GM21619 (cell line): ENCODE measurements at regions not wholly inside any gene's neighbourhood (a gene's known extent, or its start where the extent isn't known, plus 50 kb on each side); places are given as distances from the start of the nearest gene placed in this dataset.
"Not testable (repeated sequence)": the region's sequence is repeated elsewhere in the genome, so short reads cannot be mapped to it uniquely, and the experiment has no call there.

Source experiments
- ATAC-seq: cut with Tn5 transposase; IDR thresholded peaks from one replicate; pipeline ENCODE4 v1.9.1; 2021; ENCODE audit not compliant: unreplicated experiment

- ATAC-seq: no peak
These were observed 249.0 kb downstream of the SETD4 start for GRCh38 chr21:35811191-35811806.

DNA sequence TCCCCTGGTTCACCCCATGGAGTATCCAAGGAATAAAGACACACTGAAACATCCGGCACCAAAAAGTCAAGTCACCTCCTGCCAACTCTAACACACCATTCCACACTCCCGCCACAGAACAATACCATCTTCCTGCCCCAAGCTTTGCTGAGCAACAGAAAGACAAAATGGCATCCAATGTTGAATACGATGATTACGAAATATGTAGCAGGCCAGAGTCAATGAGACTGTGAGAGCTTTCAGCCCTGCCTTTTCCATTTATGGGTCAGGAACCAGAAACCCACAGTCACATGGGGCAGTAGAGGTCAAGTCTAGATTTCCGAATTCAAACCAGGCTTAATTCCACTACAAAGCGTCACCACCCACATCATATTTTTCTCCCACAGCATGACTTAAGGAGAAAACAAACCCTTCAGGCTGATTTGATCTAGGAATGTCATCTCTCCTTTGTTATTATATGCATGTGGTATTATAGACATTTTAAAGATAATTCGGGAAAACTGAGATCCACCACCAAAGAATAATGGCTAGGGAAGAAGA, 249.8 kb downstream of the SETD4 start:
- ATAC-seq: no peak

GRCh38 chr21:35801391-35801790, 258.9 kb downstream of the SETD4 start:
- ATAC-seq: no peak

GRCh38 chr21:35800796-35801385, 259.4 kb downstream of the SETD4 start:
- not testable (repeated sequence) for ATAC-seq

DNA sequence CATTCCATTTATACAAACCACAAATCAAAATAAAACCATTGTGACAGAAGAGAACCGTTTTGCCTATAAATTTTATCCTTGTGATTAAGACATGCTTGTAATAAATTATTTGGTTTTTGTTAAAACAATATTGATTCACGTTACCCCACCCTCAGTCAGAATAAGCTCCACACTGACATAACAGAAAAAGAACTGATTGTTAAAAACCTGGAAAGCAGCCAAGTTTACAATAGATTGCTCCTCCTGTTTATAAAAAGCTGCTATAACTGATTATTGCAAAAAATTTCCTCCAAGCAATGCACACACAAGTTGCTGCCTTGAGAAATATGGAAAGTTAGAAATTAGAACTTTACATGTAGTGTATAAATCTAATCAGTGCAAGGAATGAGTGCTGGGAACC, 263.5 kb downstream of the SETD4 start:
- ATAC-seq: no peak

- not testable (repeated sequence) for ATAC-seq
These were observed 265.8 kb downstream of the SETD4 start for GRCh38 chr21:35794527-35794926.

DNA sequence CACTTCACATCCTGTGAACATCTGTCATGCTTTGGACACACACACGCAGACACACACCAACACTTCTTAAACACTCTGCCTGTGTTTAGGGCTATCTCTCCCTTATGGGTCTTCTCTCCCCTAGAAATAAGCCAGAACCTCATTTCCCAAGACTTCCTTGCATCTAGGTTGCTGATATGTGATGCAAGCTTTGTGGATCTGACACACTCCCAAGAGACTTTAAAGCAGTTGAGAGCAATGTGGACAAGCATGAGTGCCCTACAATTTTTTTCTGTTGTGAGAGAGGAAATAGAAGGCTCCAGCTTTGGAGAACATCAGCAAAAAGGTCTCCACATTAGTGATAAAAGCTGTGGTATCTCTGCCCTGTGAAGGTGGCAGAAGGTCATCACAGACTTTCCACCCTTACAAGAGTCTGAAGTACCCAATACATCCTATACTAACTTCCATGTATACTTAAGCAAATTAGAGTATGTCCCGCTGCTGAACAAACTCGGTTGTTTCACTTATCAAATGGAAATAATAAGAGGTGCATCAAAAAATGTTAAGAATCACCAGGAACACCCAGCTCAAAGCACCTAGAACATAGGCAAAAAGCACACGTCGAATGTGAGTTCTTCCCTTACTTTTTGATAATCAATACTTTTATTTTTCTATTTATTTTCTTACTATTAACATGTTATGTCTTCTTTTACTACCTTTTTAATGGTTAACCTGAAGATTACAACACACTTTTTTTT, 267.6 kb downstream of the SETD4 start:
- no peak for ATAC-seq

GRCh38 chr21:35791541-35792325, 268.6 kb downstream of the SETD4 start:
- ATAC-seq: no peak

GRCh38 chr21:35783721-35784120, 276.6 kb downstream of the SETD4 start:
- ATAC-seq: no peak

DNA sequence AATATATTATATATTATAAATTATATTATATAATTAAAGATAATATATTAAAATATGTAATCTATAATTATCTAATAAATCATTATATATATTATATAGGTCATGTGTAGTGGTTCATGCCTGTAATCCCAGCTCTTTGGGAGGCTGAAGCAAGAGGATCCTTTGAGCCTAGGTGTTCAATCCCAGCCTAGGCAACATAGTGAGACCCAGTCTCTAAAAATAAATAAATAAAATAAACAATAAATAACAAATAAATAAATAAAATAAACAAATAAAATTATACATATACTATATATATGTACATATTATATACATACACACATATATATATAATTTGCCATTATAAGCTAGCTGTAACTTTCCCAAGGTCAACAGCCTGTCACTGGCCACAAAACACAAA, 277.7 kb downstream of the SETD4 start:
- no peak for ATAC-seq

GRCh38 chr21:35780983-35781382, 279.3 kb downstream of the SETD4 start:
- ATAC-seq: no peak

DNA sequence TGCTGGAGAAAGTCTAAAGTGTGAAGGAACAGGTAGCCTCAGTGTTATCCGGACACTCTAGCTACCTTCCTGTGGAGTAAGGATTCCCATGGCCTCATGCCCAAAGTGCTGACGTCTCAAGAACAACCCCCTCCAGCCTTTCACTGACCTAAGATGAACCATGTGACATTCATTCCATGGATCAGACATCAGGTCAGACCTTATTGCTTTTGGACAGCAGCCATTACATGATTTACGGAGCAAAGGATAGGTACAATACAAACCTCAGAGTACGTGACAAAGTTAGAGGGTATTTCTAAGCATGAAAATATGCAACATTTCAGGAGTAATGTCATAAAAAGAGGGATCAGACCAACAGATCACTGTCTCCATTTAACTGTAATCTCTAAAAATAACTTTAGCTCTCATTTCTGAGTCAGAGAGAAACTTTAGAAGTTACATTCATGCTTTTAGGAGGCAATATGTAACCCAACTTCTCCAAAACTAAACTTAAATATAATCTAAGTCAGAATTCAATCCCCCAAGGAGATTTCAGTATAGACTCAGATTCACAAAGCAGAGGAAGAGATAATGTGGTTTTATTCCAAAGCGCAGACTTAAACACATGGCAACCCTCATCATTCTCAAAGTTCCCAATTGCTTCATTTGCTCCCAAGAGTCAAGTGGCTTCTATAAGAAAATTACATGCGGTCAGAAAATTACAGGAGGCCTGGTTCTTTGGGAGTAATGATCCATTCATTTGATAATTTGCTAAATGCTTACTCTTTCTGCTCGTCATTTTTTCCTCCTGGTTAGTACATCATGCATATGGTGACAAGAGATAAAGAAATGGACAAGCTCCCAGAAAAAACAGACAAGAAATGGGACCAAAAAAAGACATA, 280.4 kb downstream of the SETD4 start:
- ATAC-seq: no peak

- ATAC-seq: no peak
These were observed 281.2 kb downstream of the SETD4 start for GRCh38 chr21:35779167-35779566.

GRCh38 chr21:35777081-35777480, 283.2 kb downstream of the SETD4 start:
- ATAC-seq: no peak

DNA sequence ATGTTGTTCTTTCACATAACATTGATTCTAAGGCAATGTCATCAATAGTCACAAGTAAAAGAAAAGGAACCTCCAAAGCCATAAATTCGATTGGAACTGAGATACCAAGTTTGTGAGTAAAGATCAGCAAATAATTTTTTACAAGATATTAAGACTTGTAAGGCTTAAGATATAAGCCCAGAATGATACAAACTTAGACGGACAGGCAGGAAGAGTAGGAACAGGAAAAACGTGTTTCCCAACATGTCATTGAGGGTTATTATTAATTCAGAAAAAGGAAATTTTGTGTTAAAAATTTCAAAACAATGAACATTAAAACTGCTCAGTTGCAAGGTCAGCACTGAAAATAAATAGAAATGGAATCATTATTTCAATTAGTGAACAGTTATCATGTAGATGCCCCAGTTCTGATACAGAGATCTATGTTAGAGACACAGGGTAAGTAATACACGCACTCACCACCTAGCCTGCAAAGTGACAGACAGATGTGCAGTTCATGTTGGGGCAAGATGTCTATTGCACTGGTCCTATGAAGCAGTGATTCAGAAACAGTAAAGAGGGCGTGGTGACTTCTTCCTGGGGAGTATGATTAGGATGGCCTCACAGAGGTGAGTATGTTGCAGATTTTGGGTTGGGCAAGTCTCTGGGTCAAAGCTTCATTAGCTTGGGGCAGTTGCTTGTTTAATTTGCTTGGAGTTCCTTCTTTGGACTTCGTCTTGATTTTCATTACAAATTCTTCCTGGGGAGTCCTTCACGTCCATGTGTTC, 284.4 kb downstream of the SETD4 start:
- no peak for ATAC-seq

GRCh38 chr21:35770101-35770945, 290.0 kb downstream of the SETD4 start:
- no peak for ATAC-seq

GRCh38 chr21:35768187-35768586, 292.1 kb downstream of the SETD4 start:
- no peak for ATAC-seq

- ATAC-seq: no peak
These were observed 295.7 kb downstream of the SETD4 start for GRCh38 chr21:35764586-35764985.

DNA sequence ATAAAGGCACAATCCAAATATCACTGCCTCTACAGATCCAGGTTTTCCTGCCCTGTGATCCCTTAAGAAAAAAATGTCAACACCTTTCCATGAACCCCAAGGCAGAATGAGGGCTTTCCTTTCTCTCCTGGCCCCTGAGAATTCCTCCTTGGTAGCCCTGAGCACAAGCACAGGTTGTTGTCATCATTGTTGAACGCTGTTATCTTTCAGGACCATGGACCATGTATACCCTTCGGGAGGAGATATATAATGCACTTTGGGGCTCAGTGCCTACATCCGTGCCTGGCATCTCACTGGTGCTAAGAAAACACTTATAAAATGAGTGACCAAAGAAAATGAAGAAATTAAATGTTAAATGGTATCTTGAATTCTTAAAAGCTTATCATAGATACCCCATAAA, 296.2 kb downstream of the SETD4 start:
- no peak for ATAC-seq
